Endodermal cell (in vitro differentiated cells): ENCODE measurements at regions not wholly inside any gene's neighbourhood (a gene's known extent, or its start where the extent isn't known, plus 50 kb on each side); places are given as distances from the start of the nearest gene placed in this dataset.

Source experiments
- DNase-seq: peaks from one replicate; pipeline ENCODE4 v3.0.0-alpha.2; 2017
- H3K27ac ChIP-seq: 2 replicates; pipeline ENCODE4 v1.5.1; 2013; ENCODE audit warnings: mild to moderate bottlenecking, low read depth, low read length, moderate library complexity
- H3K27me3 ChIP-seq: 2 replicates; pipeline ENCODE4 v1.6.1; 2013; ENCODE audit warnings: mild to moderate bottlenecking, low read length, moderate library complexity; ENCODE audit not compliant: insufficient read depth, control insufficient read depth, poor library complexity, severe bottlenecking
- H3K36me3 ChIP-seq: 2 replicates; pipeline ENCODE4 v1.7.0; 2013; ENCODE audit warnings: mild to moderate bottlenecking, low read length, moderate library complexity; ENCODE audit not compliant: control insufficient read depth, insufficient read depth
- H3K4me1 ChIP-seq: one replicate; pipeline ENCODE4 v1.7.0; 2013; ENCODE audit warnings: low read length; ENCODE audit not compliant: control insufficient read depth, insufficient read depth
- H3K4me3 ChIP-seq: 2 replicates; pipeline ENCODE4 v1.5.1; 2013; ENCODE audit warnings: mild to moderate bottlenecking, low read length, moderate library complexity
- H3K9ac ChIP-seq: 2 replicates; pipeline ENCODE4 v1.6.1; 2013; ENCODE audit warnings: mild to moderate bottlenecking, low read length, moderate library complexity; ENCODE audit not compliant: poor library complexity, severe bottlenecking; ENCODE audit errors: extremely low read depth
- H3K9me3 ChIP-seq: 2 replicates; pipeline ENCODE4 v1.6.1; 2013; ENCODE audit warnings: mild to moderate bottlenecking, low read length, moderate library complexity; ENCODE audit not compliant: control insufficient read depth
- H3K27ac Mint-ChIP-seq: 2 replicates; pipeline ENCODE4 v1.8.0; 2020; ENCODE audit warnings: mixed read lengths
- H3K27me3 Mint-ChIP-seq: 2 replicates; pipeline ENCODE4 v1.8.0; 2021; ENCODE audit warnings: mild to moderate bottlenecking, mixed read lengths; ENCODE audit not compliant: insufficient read depth
- H3K36me3 Mint-ChIP-seq: 2 replicates; pipeline ENCODE4 v1.8.0; 2020; ENCODE audit warnings: low read depth, mixed read lengths
- H3K4me1 Mint-ChIP-seq: 2 replicates; pipeline ENCODE4 v1.8.0; 2020; ENCODE audit warnings: mixed read lengths
- H3K4me3 Mint-ChIP-seq: 2 replicates; pipeline ENCODE4 v1.8.0; 2020; ENCODE audit warnings: mild to moderate bottlenecking, moderate library complexity, mixed read lengths
- H3K9me3 Mint-ChIP-seq: 2 replicates; pipeline ENCODE4 v1.8.0; 2020; ENCODE audit warnings: mild to moderate bottlenecking, mixed read lengths
- WGBS, 2 experiments: methylation state at CpG; one replicate each; pipeline versions ENCODE4 v1.1.5 to v1.1.7; 2013; ENCODE audit warnings: missing lambda C conversion rate in 2 of 2, mixed read lengths in 1 of 2; ENCODE audit not compliant: insufficient coverage in 1 of 2, insufficient read length in 1 of 2; 5-methylcytosine and 5-hydroxymethylcytosine counted together
- TF ChIP-seq, protein P1 (sequence below): fragments of 200-600 bp; sonication (generic); conservative IDR thresholded peaks from 2 replicates; pipeline ENCODE4 v1.5.0; 2021; ENCODE audit warnings: antibody characterized with exemption, mild to moderate bottlenecking

DNA sequence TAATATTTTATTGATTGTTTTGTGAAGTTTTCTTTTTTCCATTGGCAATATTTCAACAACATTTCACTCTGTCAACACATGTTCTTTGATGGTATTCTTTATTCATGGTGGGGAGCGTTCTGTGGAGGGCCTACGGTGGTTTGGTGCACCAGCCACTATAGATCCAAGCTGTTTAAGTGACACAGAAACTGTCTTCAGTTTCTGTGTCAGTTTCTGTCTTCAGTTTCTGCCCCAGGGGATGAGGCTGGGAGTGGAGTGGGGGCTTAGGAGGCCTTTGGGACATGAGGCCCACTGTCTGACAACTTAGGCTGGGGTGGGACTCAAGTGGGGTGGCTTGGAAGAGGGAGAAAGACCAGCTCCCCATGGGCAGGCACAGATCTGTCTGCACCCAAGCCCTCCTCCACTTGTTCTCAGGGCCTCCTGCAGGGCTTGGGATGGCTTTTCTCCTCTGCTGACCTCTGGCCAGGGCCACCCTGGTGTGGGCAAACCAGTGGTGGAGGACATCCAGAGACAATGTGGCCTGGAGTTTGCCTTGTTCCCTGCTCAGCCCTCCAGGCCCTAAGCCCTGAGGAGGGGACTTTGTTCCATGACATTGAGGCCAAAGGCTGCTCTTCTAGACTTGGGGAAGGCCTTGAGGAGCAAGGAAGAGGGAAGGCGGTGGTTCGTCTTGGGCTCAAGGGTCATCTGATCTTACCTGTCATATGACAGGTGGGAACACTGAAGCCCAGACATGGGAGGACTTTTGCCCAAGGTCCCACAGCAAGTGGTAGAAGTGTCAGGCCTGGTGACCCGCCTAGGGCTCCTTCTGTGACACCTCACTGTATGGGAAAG, 60.3 kb upstream of the SMAD6 start:
- Mint-ChIP-seq H3K4me3 (no peak overlapping the region), H3K9me3 (no peaks in the 10 kb centered on the region), H3K36me3 (no peaks in the 10 kb centered on the region), H3K4me1 (peaks cover 13% of the 10 kb centered on the region), H3K27ac (peak overlapping the region; percentile 77), H3K27me3 (no peaks in the 10 kb centered on the region)
- Histone ChIP-seq H3K27me3 (no peaks in the 10 kb centered on the region), H3K27ac (no peak overlapping the region), H3K36me3 (no peaks in the 10 kb centered on the region), H3K4me1 (no peaks in the 10 kb centered on the region), H3K9ac (no peak overlapping the region), H3K4me3 (no peak overlapping the region), H3K9me3 (no peaks in the 10 kb centered on the region)
- TF ChIP-seq, protein P1, sequence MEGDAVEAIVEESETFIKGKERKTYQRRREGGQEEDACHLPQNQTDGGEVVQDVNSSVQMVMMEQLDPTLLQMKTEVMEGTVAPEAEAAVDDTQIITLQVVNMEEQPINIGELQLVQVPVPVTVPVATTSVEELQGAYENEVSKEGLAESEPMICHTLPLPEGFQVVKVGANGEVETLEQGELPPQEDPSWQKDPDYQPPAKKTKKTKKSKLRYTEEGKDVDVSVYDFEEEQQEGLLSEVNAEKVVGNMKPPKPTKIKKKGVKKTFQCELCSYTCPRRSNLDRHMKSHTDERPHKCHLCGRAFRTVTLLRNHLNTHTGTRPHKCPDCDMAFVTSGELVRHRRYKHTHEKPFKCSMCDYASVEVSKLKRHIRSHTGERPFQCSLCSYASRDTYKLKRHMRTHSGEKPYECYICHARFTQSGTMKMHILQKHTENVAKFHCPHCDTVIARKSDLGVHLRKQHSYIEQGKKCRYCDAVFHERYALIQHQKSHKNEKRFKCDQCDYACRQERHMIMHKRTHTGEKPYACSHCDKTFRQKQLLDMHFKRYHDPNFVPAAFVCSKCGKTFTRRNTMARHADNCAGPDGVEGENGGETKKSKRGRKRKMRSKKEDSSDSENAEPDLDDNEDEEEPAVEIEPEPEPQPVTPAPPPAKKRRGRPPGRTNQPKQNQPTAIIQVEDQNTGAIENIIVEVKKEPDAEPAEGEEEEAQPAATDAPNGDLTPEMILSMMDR: no peak
- WGBS, 2 experiments: 95 to 96% methylated on average over 2 to 5 of the region's 5 CpGs
- DNase-seq: no peak

GRCh38 chr15:66642514-66642913, 59.5 kb upstream of the SMAD6 start:
- Histone ChIP-seq H3K9me3 (no peaks in the 10 kb centered on the region), H3K27ac (no peak overlapping the region), H3K36me3 (no peaks in the 10 kb centered on the region), H3K27me3 (no peaks in the 10 kb centered on the region), H3K4me1 (no peaks in the 10 kb centered on the region), H3K4me3 (no peak overlapping the region), H3K9ac (no peak overlapping the region)
- TF ChIP-seq, protein P1: no peak
- 90 to 100% methylated on average over 1 to 3 of the region's 3 CpGs for WGBS, 2 experiments
- no peak overlapping the region for H3K27ac Mint-ChIP-seq
- H3K4me3 Mint-ChIP-seq: no peak overlapping the region
- H3K27me3 Mint-ChIP-seq: no peaks in the 10 kb centered on the region
- peaks cover 13% of the 10 kb centered on the region for H3K4me1 Mint-ChIP-seq
- no peaks in the 10 kb centered on the region for H3K9me3 Mint-ChIP-seq
- H3K36me3 Mint-ChIP-seq: no peaks in the 10 kb centered on the region
- DNase-seq: no peak

GRCh38 chr15:66643033-66643432, 59.0 kb upstream of the SMAD6 start:
- no peak overlapping the region for H3K4me3 ChIP-seq
- Mint-ChIP-seq H3K27ac (no peak overlapping the region), H3K4me3 (no peak overlapping the region), H3K4me1 (peaks cover 13% of the 10 kb centered on the region), H3K27me3 (no peaks in the 10 kb centered on the region), H3K9me3 (no peaks in the 10 kb centered on the region), H3K36me3 (no peaks in the 10 kb centered on the region)
- no peaks in the 10 kb centered on the region for H3K27me3 ChIP-seq
- WGBS, 2 experiments: 97 to 100% methylated on average over 1 to 2 of the region's 2 CpGs
- H3K36me3 ChIP-seq: no peaks in the 10 kb centered on the region
- DNase-seq: no peak
- no peaks in the 10 kb centered on the region for H3K9me3 ChIP-seq
- TF ChIP-seq, protein P1: no peak
- no peaks in the 10 kb centered on the region for H3K4me1 ChIP-seq
- H3K9ac ChIP-seq: no peak overlapping the region
- no peak overlapping the region for H3K27ac ChIP-seq
